ENCODE measurements at regions not wholly inside any gene's neighbourhood (a gene's known extent, or its start where the extent isn't known, plus 50 kb on each side); places are given as distances from the start of the nearest gene placed in this dataset.

GRCh38 chr10:120650705-120651399, 193.8 kb downstream of the PLPP4 start:
- no peaks in the 10 kb centered on the region for H3K27me3 ChIP-seq
- 83 to 88% methylated on average over 7 of the region's 7 CpGs for WGBS, 2 donors
- H3K27ac ChIP-seq, result no peak overlapping the region
- no peak for DNase-seq (ENCODE audit: low spot score in 2 of 2)
- H3K4me1 ChIP-seq, result no peaks in the 10 kb centered on the region
- no peak for TF ChIP-seq POLR2A (IDR thresholded peaks at IDR 0.05)
- TF ChIP-seq CTCF (IDR thresholded peaks at IDR 0.05), result no peak
- TF ChIP-seq EP300 (IDR thresholded peaks at IDR 0.05), result no peak
- no peaks in the 10 kb centered on the region for H3K9me3 ChIP-seq
- no peak overlapping the region for H3K4me3 ChIP-seq
- no peaks in the 10 kb centered on the region for H3K36me3 ChIP-seq

DNA sequence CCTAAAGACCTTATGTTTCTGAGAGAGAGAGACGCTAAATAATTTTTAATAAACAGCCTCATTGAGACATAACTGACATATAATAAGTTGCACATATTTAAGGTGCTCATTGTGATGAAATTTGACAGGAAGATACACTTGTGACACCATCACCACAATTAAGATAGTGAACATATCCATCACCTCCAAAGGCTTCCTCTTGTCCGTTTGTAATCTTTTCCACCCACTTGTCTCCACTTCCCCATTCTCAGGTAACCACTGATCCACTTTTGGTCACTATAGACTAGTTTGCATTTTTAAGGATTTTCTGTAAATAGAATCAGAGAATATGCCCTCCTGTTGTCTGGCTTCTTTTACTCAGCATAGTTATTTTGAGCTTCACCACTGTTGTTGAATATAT, 195.1 kb upstream of the WDR11 start:
- WGBS, 2 donors, result 85 to 90% methylated on average over 2 of the region's 2 CpGs
- Histone ChIP-seq H3K36me3 (no peaks in the 10 kb centered on the region), H3K27me3 (no peaks in the 10 kb centered on the region), H3K4me3 (no peak overlapping the region), H3K27ac (no peak overlapping the region), H3K9me3 (no peaks in the 10 kb centered on the region), H3K4me1 (no peaks in the 10 kb centered on the region)
- TF ChIP-seq POLR2A (IDR thresholded peaks at IDR 0.05) (no peak), CTCF (IDR thresholded peaks at IDR 0.05) (no peak), EP300 (IDR thresholded peaks at IDR 0.05) (no peak)
- DNase-seq (ENCODE audit: low spot score in 2 of 2), result no peak

DNA sequence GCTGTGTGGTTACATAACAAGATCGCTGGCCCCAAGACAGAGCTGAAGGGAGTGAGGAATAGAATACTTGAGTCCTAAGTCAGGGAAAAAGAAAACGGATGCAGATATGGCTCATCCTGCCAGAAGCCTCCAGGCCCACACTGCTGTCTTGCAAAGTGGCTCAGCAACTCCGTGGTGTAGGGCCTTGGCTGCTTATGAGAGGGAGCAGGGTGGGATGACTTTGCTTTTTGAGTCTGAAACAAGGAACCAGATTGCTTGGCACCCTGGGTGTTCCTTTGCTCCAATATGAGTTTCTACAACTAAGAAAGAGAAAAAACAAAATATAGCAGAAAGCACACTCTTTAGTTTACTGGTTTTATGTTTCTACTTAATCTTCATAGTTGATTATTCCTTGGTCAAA, 193.8 kb upstream of the WDR11 start:
- Histone ChIP-seq H3K27ac (no peak overlapping the region), H3K27me3 (no peaks in the 10 kb centered on the region), H3K4me1 (no peaks in the 10 kb centered on the region), H3K9me3 (no peaks in the 10 kb centered on the region), H3K4me3 (no peak overlapping the region), H3K36me3 (no peaks in the 10 kb centered on the region)
- WGBS, 2 donors, result 38 to 50% methylated on average over 3 of the region's 3 CpGs
- DNase-seq (ENCODE audit: low spot score in 2 of 2), result no peak
- TF ChIP-seq EP300 (IDR thresholded peaks at IDR 0.05), result no peak
- no peak for TF ChIP-seq CTCF (IDR thresholded peaks at IDR 0.05)
- no peak for TF ChIP-seq POLR2A (IDR thresholded peaks at IDR 0.05)

DNA sequence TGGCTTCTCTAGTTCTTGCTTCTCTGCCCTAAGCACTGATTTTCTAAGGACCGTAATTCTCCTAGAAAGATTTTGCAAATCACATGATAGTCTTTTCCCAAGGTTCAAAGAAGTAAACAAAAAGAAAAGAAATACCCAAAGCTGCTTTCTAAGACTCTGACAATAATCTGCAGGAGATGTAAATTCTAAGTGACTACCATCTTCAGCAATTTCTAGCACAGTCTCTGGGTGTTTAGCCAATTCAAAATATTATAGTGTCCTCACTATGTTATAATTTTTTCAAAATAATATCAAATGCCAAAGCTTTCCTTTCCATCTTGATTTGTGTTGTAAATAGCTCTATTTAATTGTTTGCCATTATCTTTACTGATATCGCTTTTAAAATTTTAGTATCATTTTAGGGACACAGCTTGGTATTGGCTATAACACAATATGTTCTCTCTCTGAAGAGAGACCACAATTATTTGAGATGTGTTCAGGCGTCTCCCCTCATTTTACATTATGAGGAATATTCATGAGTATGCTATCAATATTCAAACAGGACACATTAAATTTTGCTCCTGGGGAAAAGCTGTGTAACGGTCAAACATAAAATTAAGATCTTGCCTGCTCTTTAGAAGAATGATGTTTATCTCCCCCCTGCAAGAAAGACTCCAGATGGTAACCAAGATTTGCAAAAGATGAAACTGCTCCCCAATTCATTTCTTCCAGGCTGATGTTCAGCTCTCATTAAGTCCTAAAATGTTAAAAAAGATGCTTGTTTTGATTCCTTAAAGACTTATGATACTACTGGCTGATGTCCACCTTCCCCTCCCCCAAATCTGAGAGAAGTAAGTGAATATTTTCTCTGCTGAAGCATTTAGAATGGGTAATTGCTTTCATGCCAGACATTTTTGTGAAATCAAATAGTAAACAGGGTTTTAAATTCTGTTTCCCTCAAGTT, 191.9 kb upstream of the WDR11 start:
- no peaks in the 10 kb centered on the region for H3K27me3 ChIP-seq
- no peak overlapping the region for H3K4me3 ChIP-seq
- H3K4me1 ChIP-seq, result no peaks in the 10 kb centered on the region
- no peak for DNase-seq (ENCODE audit: low spot score in 2 of 2)
- 49 to 50% methylated on average over 4 of the region's 4 CpGs for WGBS, 2 donors
- H3K36me3 ChIP-seq, result no peaks in the 10 kb centered on the region
- H3K27ac ChIP-seq, result no peak overlapping the region
- no peak for TF ChIP-seq EP300 (IDR thresholded peaks at IDR 0.05)
- no peak for TF ChIP-seq CTCF (IDR thresholded peaks at IDR 0.05)
- TF ChIP-seq POLR2A (IDR thresholded peaks at IDR 0.05), result no peak
- H3K9me3 ChIP-seq, result no peaks in the 10 kb centered on the region

GRCh38 chr10:120666308-120666707, 184.9 kb upstream of the WDR11 start:
- H3K27me3 ChIP-seq, result no peaks in the 10 kb centered on the region
- no peak for DNase-seq (ENCODE audit: low spot score in 2 of 2)
- TF ChIP-seq CTCF (IDR thresholded peaks at IDR 0.05) (no peak), POLR2A (IDR thresholded peaks at IDR 0.05) (no peak), EP300 (IDR thresholded peaks at IDR 0.05) (no peak)
- H3K9me3 ChIP-seq, result no peaks in the 10 kb centered on the region
- H3K36me3 ChIP-seq, result no peaks in the 10 kb centered on the region
- no peaks in the 10 kb centered on the region for H3K4me1 ChIP-seq
- H3K4me3 ChIP-seq, result no peak overlapping the region
- WGBS, 2 donors, result 81 to 82% methylated on average over 4 of the region's 4 CpGs
- H3K27ac ChIP-seq, result no peak overlapping the region

Measured in tibial nerve (tissue), 4 donors.